GM19372 (cell line): ENCODE measurements at regions not wholly inside any gene's neighbourhood (a gene's known extent, or its start where the extent isn't known, plus 50 kb on each side); places are given as distances from the start of the nearest gene placed in this dataset.
"Not testable (repeated sequence)": the region's sequence is repeated elsewhere in the genome, so short reads cannot be mapped to it uniquely, and the experiment has no call there.

ENCODE experiments used
- ATAC-seq: cut with Tn5 transposase; IDR thresholded peaks from one replicate; pipeline ENCODE4 v1.9.1; 2021; ENCODE audit warnings: mild to moderate bottlenecking, low read depth, moderate library complexity; ENCODE audit not compliant: unreplicated experiment

DNA sequence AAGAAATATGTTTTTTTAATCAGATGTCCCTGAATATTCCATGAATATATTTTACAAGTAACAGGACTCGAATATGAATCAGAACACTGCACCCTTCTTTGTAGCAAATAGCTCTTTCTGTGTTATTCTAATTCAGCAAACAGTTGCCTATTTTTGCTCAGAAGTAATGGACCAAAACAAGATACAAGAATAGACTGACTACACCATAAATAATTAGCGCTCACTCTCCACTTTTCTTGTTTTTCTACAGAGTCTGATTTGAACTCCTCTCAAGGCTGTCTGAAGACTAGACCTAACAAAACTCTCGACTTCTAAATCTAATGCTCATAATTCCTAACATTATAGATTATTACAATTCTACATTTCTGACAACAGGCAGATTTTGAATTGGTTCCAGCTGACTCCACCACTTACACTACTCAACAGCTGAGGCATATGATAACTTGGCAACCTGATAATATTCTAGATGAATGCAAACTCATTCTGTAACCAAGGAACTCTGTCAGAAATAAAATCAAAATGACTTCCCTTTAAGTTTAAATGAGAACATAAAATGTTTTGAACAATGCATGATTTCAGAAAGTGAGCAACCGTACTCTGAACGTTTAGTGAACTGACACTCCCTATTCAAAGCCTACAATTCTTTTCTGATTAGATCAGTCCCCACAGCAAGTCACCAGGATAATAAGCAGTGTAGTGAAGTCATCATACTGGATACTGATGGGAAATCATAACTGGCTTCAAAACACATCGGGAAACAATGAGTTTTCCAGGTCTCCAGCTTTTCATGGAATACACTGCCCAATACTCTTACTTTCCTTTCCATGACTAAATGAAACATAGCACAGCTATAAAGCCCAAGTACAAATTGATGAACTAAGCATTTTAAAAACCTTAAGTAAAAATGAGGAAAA lies 114.2 kb upstream of the BEND6 start:
- ATAC-seq: no peak

DNA sequence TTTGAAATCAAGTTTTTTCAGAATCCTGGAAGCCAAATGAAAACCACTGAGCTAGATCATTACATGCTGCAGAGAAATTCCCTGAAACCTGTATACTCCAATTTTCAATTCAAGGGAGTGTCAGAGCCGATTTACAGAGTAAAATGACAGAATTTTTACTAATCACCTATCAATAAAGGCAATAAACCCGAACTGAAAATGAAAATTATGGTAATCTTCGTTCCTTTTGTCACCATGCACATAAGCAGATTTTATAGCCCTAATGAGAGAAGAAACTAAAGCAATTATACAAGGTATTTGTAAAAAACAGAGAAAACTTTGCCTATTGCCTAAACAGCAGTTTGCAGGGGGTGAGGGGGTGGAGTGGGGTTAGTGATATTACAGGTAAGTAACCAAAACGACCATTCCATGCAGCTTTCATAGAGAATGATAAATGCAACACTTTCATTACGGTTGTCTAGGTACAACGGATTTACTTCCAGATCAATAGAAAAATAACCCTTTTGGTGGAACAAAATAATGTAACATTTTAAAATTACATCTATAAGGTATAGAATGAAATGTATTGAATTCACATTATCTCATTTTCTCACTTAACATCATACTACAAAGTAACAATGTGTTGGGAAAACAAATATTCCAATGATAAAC lies 115.2 kb upstream of the BEND6 start:
- no peak for ATAC-seq

DNA sequence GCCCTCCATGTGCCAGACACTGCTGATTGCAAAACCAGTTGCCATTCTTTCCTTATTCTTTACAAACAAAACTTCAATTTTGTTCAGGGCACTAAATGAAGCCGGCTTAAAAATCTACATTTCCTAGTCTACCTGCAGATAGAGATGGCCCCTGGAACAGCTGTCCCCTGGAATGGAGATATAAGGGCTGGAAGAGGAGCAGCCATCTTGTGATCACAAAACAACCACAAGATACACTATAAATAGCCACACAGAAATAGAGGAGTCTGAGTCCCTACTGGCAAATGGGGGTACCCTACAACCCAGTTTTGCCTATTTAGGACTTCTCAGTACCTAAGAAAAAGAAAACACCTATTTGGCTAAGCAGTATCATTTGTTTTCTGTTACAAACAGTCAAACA lies 115.9 kb upstream of the BEND6 start:
- no peak for ATAC-seq

DNA sequence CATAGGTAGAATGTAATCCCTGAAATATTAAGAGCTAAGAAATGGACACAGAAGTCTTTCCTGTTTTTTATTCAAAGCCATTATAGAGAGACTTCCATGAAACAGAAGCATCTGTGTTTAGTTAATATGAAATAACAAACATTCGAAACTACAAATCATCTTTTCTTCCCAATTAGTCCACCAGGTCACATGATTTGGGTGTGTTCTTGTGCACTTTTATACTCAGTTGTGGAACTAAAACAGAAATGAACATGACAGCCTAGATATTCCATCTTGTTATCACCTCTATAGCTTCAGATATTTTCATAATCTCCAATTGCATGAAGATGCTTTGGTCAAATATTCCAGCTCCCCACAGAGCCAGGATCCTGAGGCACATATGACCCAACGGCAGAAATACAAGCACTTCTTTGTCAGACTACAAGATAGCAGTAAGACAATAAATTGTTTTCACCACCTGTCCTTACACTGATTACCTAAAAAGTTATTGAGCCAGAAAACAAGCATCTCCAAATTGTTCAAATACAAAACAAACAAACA lies 116.8 kb upstream of the BEND6 start:
- no peak for ATAC-seq

DNA sequence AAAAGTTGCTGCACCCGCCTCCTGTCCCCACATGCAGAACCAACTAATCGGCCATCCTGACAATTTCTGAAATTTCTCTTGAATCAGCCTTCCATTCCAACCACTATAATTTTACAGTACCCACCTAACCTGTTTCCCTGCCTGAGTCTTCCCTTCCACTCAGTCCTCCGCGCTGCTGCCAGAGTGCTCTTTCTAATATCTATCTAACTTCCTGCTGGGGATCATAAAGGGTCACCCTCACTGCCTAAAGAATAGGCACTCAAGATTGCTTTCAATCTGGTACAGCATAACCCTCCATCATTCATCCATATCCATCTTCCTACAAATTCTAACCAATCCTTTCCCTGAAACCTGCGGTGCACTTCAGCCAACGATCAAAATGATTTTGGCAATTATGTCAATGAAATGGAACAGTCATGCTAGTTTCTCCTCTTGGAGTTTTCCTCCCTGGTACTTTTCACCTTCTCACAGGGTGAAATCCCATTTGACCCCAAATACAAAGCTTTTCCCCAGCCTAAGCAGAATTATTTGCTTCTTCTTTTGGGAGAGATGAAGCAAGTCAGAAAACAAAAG lies 117.5 kb upstream of the BEND6 start:
- ATAC-seq: no peak

DNA sequence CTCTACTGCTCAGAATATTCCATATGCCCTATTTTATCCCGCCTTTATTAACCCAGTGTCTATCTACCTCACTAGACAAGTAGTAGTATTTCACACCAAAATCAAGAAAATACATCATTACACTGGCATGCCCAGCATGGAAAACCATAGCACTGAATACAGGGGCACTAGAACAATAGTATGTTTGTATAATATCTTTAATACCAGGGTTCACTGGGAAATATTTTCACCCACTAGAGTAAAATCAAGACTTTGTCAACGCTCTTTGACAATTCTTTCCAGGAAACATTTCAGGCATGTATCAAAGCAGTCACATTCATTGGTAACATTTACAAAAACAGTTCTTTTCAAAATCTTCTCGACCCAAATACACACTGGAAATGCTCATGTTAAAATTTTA lies 119.3 kb upstream of the BEND6 start:
- no peak for ATAC-seq

DNA sequence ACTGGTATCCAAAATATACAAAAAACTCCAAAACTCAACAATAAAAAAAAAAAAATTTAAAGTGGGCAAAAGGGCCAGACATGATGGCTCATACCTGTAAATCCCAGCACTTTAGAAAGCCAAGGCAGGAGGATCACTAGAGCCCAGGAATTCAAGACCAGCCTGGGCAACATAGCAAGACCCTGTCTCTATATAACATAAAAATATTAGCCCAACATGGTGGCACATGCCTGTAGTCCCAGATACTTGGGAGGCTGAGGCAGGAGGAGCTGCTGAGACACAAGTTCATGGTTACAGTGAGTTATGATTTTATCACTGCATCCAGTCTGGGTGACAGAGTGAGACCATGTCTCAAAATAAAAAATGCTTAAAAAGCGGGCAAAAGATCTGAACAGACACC lies 121.0 kb upstream of the BEND6 start:
- ATAC-seq: no peak

DNA sequence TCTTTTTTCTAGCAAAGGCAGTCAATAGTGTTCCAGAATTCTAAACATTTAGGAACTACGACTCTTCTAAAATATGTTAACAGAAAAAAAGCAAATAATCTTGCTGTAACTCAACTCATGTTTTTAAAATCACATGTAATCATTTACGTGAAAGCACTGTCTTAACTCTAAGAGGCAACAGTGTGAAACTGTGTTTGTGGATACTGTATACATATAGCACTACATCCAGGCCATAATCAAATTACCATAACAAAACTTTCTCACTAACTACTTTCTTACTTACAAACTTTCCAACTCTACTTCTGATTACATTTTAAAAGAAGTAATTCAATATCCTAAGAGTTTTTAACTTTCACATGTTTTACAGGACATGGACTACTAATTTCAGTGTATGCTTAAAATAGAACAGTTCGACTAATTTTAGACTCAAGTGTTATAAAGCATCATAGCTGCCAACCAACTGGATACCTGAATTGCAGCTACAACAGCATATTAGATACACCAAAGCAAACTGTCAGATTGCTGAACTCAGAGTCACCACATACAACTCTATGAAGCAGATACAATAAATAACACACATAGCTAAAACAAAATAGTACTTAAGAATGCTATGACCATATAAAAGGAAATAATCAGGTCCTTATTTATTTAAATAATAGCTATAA lies 121.6 kb upstream of the BEND6 start:
- ATAC-seq: no peak

DNA sequence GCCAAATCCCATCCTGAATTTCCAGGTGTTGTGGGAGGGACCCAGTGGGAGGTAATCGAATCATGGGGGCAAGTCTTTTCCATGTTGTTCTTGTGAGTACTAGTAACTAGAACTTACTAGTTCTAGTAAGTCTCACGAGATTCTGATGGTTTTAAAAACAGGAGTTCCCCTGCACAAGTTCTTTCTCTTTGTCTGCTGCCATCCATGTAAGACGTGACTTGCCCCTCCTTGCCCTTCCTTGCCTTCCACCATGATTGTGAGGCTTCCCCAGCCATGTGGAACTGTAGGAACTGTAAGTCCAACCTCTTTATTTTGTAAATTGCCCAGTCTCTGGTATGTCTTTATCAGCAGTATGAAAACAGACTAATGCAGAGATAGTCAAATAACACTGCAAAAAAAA lies 122.7 kb upstream of the BEND6 start:
- ATAC-seq: no peak

DNA sequence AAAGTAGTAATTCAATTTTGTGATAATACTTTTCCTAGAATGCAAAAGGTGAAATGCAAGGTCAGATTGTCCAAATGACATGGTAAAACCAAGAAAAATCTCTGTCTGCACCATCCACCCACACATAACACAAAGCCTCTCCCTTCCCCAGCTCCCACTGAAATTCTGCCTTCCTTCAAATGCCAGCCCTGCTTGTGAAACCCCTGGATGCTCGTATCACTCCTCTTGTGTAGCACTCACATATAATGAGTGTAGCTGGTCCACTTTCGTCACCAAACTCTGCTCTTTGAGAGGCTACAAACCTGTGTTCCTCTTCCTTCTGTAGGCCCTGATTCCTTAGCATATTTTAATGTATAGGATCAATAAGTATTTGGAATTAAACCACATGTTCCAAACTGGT lies 123.6 kb upstream of the BEND6 start:
- no peak for ATAC-seq

DNA sequence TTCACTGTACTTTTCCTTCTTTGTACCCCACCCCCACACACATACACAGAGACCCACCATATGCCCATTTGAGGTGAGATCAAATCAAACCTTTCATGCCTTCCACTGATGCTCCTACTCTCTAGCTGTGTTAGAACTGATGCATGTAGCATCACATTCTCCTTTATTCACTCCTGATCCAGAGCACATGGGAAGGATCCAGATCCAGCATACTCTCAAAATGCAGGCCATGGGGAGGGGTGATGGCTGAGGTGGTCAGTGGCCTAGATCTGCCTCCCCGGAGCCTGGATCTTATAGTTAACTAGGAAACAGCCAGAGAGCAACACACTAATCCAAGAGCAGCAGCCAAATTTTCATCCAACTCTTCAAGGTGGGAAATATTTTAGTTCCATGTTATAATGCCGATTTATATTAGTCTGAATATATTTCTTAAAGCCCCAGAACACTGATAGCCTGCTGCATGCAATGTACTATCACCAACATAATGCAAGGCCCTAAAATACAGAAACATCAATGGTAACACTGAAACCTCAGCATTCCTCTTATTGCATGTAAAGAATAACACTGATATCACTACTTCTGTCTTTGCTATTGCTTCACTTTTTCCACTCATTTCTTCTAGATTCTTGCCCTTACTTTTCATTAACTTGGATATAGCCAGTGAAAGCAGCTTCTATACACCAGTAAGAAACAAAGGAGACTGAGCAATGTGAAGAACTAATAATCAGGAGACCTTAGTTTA lies 126.8 kb upstream of the BEND6 start:
- no peak for ATAC-seq

DNA sequence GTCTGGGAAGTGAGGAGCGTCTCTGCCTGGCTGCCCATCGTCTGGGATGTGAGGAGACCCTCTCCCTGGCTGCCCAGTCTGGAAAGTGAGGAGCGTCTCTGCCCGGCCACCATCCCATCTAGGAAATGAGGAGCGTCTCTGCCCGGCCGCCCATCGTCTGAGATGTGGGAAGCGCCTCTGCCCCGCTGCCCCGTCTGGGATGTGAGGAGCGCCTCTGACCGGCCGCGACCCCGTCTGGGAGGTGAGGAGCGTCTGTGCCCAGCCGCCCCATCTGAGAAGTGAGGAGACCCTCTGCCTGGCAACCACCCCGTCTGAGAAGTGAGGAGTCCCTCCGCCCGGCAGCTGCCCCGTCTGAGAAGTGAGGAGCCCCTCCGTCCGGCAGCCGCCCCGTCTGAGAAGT lies 130.5 kb upstream of the BEND6 start:
- not testable (repeated sequence) for ATAC-seq

DNA sequence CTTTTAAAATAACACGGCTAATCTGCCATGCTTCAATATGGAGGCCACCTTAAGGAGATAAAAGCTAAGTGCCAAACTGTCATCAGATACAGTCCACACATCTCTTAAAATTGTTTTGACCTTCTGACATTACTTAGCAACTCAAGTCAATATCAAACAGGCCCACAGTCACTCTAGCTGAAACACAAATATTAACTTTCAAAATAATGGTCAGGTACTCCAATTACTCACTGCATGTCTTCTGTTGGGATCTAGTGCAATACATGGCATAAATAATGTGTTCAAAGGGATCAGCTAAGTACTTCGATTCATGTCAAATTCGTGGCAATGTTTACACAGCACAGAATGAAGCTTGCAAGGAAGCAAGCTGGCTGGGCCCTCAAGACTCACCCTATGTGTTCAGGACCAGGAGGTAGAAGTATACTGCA lies 133.9 kb upstream of the BEND6 start:
- no peak for ATAC-seq

DNA sequence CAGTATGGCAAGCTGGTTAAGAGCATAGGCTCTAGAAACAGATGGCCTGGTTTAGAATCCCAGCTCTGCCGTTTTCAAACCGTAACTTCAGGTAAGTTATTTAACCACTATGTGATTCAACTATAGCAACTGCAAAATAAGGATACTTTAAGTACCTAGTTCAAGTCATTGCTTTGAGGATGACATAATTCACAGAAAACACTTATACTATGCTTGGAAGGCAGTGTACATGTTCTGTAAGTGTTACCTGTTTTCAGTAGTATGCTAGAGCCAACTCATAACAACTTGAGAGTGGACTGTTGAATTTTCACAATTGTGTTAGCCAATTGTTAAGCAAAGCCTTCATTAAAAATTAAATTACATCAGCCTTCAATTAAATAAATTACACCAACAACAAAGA lies 134.8 kb upstream of the BEND6 start:
- ATAC-seq: no peak

DNA sequence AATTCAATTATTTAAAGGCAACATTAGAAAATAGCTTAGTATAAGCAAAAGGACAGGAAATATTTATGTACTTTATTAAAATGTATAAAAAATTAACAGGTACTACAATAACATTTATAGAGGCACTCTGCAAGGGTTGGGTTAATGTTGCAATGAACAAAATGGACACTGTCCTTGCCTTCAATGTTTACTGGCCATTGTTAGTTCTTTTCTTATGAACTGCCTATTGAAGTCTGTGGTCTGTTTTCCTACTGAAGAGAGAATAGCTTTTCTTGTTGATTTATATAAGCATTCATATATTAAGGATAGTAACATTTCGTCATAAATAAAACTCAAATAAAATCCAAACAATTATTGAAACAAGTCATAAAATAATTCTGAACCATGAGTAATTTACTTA lies 135.3 kb upstream of the BEND6 start:
- ATAC-seq: no peak

DNA sequence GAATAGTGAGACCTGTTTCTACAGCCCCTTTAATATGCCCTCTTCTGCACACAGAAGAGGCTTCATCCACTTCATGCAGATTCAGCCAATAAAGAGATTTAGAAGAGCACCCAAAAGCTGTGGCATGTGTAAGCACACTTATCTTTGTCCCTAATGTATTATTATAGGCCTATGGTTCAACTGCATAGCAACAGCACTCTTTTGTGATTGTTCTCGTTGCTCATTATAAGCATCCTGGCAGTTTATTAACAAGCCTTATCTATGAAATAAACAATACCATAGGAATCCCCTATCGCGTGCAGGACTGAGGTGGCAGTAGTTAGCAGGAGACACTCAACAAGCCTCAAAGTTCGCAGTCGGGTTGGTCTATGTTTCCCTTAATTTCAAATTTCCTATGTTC lies 138.5 kb upstream of the BEND6 start:
- no peak for ATAC-seq

DNA sequence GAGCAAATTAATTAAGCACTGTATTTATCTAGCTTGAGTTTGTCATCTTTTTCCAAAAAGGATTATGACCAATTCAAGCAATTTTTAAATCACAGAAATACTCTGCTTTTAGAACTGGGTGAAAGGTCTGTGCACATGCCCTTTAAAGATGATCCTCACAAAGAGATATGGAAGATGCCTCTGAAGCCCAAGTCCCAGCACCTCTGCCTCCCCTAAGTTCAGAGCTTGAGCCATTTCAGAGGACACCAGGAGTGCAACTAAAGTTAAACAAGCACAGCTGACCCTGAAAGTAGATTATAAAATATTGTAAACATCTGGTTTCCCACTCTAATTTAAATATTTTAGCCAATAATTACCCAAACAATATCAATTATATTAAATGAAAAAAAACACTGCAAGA lies 139.5 kb upstream of the BEND6 start:
- ATAC-seq: no peak

DNA sequence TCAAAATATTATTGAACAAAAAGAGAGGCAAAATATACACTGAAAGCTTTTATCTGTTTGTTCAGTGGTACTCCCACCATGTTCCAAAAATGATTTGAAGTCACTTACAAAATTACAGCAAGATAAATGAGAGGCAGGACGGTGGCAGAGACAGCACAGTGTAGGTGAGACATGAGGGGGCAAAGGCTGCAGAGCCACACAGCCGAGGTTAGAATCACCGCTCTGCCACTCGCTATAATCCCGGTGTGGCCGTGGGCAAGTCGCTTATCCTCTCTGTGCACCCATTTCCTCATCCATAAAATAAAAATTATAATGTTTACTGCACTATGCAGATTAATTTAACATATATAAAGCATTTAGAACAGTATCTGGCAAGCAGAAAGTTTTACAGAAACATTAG lies 140.1 kb upstream of the BEND6 start:
- ATAC-seq: no peak

DNA sequence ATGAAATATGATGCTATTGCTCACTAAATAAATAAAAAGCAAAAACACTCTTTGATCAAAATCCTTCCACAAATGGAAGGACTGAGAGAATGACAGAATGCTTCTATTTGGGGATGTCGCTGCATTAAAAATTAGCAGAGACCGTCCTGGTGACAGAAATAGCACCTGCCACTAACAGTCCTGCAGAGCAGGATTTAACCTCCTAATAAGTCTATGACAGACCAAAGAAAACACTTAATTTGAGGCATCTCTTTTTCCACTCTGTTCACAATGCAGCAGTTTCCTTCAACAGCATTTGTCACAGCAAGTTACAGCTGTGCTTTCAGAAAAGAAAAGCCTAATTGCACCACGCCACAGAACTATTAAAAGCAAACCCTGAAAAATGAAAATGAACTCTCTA lies 140.6 kb upstream of the BEND6 start:
- peak; percentile 61 for ATAC-seq

DNA sequence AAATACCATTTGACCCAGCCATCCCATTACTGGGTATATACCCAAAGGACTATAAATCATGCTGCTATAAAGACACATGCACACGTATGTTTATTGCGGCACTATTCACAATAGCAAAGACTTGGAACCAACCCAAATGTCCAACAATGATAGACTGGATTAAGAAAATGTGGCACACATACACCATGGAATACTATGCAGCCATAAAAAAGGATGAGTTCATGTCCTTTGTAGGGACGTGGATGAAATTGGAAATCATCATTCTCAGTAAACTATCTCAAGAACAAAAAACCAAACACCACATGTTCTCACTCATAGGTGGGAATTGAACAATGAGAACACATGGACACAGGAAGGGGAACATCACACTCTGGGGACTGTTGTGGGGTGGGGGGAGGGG lies 142.1 kb upstream of the BEND6 start:
- ATAC-seq: not testable (repeated sequence)
